Activated CD8-positive, alpha-beta memory T cell treated with anti-CD3 and anti-CD28 coated beads for 48 hours (primary cell): ENCODE measurements at regions not wholly inside any gene's neighbourhood (a gene's known extent, or its start where the extent isn't known, plus 50 kb on each side); places are given as distances from the start of the nearest gene placed in this dataset.

Source experiments
- DNase-seq, 3 experiments: peaks; one replicate each; pipeline ENCODE4 v3.0.0-alpha.2; 2020; ENCODE audit warnings: low read depth in 2 of 3, low spot score in 2 of 3

DNA sequence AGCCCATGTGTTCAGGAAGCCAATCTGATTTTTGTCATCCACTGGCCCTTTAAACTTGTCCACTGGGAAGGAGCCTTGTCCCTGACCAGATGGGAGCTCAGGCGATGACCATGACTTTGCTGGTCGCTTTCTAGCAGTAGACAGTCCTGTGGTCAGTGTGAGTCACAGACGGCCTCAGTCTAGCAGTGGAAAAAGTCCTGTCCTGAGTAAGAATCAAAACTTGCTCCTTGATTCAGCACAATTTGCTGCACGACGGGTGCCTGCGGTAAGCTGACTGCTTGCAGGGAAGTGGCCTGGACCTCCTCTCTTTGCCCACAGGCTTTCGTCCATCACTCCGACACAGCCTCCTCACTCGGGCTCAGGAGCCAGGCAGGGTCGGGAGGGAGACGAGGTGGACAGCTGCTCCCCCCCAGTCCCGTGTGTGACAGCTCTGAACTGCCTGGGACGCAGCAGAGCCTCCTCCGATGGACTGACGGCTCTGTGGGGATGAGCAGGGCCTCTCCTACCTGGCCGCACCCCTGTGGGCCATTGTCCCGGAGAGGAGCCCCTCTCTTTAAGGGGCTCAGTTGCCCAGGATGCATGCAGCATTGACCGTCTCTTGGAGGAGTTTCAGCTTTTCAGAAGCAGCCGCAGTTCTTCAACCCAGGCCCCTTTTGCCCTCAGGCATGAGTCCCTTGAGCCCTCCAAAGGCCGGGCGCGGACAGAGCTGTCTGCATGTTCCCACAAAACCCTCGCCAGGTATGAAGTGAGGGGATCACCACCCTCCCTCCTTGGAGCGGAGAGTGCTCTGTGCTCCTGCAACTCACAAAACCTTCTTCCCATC lies 209.2 kb downstream of the ANKRD60 start:
- no peak for DNase-seq

GRCh38 chr20:58018590-58018989 lies 209.9 kb downstream of the ANKRD60 start:
- no peak for DNase-seq

- no peak for DNase-seq
Observed at GRCh38 chr20:58017970-58018530, 210.4 kb downstream of the ANKRD60 start.

GRCh38 chr20:58017231-58017969 lies 211.1 kb downstream of the ANKRD60 start:
- DNase-seq = no peak

DNA sequence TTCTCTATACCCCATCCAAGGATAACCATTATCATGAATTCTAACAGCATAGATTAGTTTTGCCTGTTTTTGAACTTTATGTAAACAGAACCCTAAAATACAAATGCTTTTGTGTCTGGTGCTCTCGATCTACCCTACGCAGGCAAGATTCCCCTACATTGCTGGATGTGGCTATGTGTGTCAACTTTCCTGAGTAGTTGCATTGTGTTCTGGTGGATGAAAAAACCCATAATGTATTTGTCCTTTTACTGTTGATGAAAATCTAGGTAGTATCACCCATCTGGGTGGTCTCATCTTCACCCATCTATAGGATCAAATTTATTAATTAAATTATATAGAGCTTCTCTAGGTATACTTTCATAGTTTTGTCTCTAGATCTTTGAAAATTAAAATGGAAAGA lies 211.7 kb downstream of the ANKRD60 start:
- no peak for DNase-seq

GRCh38 chr20:58014628-58015315 lies 213.7 kb downstream of the ANKRD60 start:
- DNase-seq = no peak

DNA sequence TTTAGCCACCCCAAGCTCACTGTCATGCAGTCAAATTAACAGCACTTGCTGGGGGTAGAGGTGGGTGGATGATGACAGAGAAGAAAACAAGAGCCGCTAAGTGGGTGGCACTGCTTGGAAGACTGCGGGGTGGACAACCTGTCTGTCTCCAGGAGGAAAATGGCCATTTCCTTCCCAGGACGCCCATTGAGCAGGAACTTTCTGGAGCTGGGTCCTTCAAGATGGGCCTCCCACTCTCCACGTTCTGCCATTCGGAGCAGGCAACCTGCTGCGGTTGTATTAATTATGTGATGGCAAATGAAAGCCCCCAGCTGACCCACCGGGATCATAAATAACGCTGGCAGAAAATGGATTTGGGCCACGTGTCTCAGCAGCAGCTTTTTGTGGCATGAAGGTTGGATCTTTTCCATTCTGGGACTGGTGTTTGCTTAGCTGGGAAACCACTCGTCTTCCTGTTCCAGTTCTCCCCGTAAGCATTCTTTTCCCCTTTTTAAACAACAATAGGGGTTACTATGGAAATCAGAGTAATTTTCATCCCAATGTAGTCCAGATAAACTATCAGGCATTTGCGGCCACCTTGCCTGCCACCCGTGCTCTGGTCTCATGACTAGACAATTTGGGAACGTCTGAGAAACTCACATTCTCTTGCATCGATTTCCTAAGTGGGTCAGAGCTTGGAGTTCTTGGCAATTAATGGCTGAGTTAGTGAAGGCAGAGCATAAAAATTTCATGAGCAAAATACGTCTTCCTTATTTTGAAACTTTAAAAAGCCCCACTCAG lies 215.5 kb downstream of the ANKRD60 start:
- DNase-seq = no peak

DNA sequence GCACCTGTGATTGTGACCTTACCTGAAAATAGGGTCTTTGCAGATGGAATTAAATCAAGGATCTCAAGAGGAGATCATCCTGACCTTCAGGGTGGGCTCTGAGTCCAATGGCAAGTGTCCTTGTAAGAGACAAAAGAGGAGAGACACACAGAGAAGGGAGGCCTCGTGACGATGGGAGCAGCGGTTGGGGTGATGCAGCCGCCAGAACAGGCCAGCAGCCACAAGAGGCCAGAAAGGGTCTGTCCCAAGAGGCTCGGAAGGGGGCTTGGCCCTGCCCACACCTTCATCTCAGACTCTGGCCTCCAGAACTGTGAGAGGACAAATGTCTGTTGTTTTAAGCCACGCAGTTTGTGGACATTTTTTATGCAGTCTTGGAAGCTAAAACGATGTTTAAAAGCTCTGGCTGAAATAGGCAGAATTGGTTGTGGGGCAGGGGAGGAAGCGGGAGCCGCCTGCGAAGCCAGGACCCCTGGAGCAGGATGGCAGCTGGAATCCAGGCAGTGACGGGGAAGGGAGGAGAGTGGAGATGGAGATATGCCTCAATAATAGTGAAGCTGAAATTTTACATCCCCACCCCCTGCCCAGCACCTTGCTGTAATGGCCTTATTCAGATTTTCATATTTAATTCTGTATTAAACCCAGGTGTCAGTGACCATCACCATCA lies 216.4 kb downstream of the ANKRD60 start:
- DNase-seq = no peak

- no peak for DNase-seq
Observed at GRCh38 chr20:58011106-58011946, 217.1 kb downstream of the ANKRD60 start.

- no peak for DNase-seq
Observed at GRCh38 chr20:58010666-58011065, 217.8 kb downstream of the ANKRD60 start.

DNA sequence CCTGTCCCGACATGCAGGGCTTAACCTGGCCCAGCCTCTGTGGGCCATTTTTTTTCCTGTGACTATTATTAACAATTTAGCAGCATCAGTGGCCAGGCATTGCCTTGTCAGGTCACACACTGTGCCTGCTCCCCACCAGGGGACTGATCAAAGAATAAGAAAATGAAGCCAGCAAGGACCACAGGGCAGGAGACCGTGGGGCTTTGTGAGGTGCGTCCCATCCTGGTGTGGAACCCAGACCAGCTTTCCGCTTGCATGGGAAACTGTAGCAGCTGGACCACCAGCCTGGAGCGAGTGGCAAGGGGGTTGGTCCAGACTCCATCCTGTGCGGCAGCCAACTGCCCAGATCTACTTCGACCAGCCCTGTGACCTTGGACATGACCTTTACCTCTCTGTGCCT lies 218.3 kb downstream of the ANKRD60 start:
- no peak for DNase-seq

- no peak for DNase-seq
Observed at GRCh38 chr20:58008866-58009265, 219.6 kb downstream of the ANKRD60 start.

DNA sequence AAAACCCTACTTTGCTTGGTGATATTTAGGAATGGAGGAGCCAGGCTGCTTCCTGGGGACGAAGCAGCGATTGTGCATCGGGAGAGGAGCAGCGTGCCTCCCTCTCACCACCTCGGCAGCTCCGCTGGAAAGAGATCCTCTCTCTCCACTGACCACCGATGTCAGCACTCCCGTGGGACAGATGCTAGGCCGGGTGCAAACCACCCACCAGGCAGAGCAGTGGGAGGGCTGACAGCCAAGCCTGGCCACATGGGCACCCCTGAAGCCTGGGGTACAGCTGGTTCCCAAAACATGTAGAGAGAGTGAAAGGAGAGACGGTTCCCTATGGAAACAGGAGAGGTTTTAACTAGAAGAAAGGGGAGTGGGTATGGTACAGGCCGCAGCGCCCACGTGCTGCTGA lies 220.0 kb downstream of the ANKRD60 start:
- DNase-seq = no peak

GRCh38 chr20:58007947-58008346 lies 220.5 kb downstream of the ANKRD60 start:
- DNase-seq = no peak

DNA sequence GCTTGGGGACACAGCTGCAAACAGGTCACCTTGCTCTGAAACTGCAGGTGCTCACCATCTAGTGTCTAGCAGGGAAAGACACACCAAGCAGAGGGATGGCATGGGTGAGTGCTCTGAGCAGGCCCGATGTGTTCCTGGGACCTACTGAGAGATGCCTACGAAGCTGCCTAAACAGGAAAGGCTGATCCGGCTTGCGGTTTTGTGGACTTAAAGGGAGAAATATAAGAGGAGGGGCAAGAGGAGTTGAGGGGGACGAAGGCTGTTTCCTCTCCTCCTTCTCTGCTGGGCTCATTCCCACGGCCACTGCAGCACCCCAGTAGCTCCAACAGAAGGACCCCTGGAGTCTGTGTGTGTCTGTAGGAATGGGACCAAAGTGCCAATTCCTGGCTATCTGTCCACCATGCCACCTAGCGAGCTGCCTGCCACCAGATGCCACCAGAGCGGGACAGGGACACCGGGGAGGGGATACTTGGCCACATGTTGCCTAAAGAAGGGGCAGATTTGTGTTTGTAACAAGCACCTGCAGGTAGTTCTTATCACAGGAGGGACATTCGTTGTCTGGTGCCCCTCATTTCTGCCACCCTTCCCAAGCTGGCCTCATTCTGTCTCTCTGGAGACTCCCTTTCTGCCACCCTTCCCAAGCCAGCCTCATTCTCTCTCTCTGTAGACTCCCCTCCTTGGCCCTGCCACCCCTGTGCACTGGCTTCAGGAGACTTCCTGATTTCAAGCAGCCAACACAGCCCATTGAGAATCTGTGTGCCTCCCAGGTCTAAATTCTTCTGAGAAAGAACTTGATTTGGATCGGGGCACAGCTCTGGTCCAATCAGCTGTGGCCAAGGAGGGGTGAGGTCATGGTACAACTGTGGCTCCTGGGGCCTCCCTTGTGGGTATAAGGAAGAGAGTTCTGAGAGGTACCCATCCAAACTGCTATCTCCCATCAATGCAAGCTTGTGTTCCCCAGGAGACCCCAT lies 221.8 kb downstream of the ANKRD60 start:
- DNase-seq = no peak

DNA sequence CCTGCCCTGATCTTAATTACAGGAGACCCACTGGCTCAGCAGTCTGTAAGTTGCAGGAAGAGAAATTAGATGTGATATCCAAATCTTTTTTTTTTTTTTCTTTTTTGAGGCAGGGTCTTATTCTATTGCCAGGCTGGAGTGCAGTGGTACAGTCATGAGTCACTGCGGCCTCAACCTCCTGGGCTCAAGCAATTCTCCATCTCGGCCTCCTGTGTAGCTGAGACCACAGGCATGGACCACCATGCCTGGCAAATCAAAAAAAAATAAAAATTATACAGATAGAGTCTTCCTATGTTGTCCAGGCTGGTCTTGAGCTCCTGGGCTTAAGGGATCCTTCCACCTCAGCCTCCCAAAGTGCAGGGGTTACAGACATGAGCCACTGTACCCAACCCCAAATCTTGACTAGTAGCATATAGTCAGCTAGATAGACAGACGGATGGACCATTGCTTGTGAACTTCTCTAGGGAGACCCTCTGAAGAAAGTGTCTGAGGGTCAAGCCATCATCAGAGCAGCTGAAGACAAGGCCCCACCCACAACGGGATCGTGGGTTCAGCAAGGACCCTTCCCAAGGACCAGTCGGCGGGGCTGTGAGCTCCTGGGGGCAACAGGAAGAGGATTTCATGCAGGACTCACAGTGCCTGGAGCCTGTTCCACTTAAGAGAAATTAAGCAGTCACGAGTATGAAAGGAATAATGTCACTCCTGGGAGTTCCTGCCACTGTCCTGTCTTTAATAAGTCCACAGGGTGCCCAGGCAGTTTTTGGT lies 222.7 kb downstream of the ANKRD60 start:
- DNase-seq = no peak

- DNase-seq = no peak
Observed at GRCh38 chr20:58004900-58005299, 223.6 kb downstream of the ANKRD60 start.

DNA sequence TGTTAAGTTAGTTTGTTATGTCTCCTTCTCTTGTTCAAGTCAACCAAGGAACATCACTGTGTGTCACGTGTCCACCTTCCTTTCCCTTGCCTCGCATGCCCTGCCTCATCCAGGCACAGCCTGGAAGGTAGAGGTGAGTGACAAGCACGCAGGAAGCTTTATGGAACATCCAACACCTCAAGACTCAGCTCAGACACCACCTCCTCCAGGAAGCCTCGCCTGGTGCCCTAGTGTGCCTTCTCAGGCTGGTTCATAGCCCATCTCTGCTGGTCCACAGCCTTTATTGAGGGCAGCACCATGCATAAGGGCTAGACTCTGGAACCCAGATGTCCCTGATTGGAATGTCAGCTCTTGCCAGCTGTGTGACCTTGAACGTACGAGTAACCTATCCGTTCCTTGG lies 224.3 kb downstream of the ANKRD60 start:
- DNase-seq = no peak
